ENCODE measurements at regions not wholly inside any gene's neighbourhood (a gene's known extent, or its start where the extent isn't known, plus 50 kb on each side); places are given as distances from the start of the nearest gene placed in this dataset.

- POLR2A ChIA-PET: no interaction called here
- TF ChIP-seq CTCF (IDR thresholded peaks at IDR 0.05; ENCODE audit: insufficient read depth, low read length, missing control alignments): no peak
- CTCF ChIA-PET: interaction anchor here (1.2 kb wide), 1 partner anchor 9 kb away, joined by 5 read pairs; no protein-coding TSS in a partner anchor
- DNase-seq (ENCODE audit: low read depth, low spot score): no peak
- H3K4me3 ChIP-seq (ENCODE audit: low read depth, low read length): no peak overlapping the region
These were observed 676.4 kb downstream of the PCDH18 start for GRCh38 chr4:136855886-136856285.

DNA sequence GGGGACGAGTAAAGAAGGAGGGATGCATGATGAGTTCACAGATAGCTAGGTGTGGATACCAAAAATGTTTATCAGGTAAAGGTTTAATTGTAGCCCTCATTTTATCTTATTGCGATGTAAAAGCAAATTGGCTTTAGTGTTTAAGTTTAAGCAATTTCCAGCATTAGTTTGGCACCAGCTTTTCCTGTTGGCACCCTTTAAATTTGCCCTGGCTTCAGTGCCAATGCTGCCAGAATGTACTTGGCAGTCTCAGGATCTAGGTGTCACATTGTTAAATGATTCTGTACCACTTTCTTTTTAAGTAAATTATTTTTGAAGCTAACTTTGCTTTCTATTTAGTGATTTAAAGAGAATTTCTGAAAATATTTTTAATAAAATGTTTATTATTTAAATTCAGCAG is 681.8 kb downstream of the PCDH18 start:
- CTCF ChIA-PET: interaction anchor here (0.7 kb wide), 1 partner anchor 14 kb away, joined by 3 read pairs; no protein-coding TSS in a partner anchor
- POLR2A ChIA-PET: no interaction called here
- H3K4me3 ChIP-seq (ENCODE audit: low read depth, low read length): no peak overlapping the region
- no peak for DNase-seq (ENCODE audit: low read depth, low spot score)
- no peak for TF ChIP-seq CTCF (IDR thresholded peaks at IDR 0.05; ENCODE audit: insufficient read depth, low read length, missing control alignments)

- ChIA-PET CTCF (no interaction called here), POLR2A (no interaction called here)
- no peak for TF ChIP-seq CTCF (IDR thresholded peaks at IDR 0.05; ENCODE audit: insufficient read depth, low read length, missing control alignments)
- no peak for DNase-seq (ENCODE audit: low read depth, low spot score)
- no peak overlapping the region for H3K4me3 ChIP-seq (ENCODE audit: low read depth, low read length)
These were observed 684.2 kb downstream of the PCDH18 start for GRCh38 chr4:136847881-136848621.

DNA sequence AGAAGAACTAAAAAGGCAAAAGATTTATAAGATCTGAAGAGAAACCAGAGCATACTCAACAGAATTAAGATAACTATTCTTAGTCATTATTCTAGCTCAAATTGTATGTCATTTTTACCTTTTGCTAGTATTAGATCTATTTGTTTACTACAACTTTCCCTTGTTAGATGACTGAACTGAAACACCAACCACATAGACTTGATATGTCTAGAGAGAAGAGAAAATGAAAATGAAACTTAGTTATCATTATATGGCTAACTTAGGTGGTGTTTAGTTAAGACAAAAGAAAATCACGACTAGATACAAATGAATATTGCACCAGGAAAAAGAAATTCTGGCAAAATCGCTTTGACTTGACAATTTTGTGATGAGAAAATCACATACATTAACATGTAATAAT is 690.8 kb downstream of the PCDH18 start:
- H3K4me3 ChIP-seq (ENCODE audit: low read depth, low read length): no peak overlapping the region
- no peak for TF ChIP-seq CTCF (IDR thresholded peaks at IDR 0.05; ENCODE audit: insufficient read depth, low read length, missing control alignments)
- POLR2A ChIA-PET: no interaction called here
- CTCF ChIA-PET: no interaction called here
- no peak for DNase-seq (ENCODE audit: low read depth, low spot score)

DNA sequence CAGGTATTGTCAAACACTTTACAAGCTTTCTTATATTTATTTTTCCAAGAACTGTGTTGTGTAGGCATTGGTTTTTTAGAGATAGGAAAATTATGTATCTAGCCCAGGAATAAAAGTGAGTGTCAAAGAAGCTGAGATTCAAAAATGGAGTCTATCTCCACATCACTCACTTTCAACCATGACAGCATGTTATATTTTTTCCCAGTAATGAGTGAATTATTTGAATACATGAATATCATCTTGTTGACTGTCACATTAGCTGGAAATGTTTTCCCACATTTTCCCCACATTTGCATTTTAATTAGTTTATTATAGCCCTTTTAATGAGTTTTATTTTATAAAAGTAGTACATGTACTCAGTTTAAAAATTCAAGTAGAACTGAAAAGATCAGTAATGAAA is 693.7 kb downstream of the PCDH18 start:
- no peak for DNase-seq (ENCODE audit: low read depth, low spot score)
- ChIA-PET CTCF (no interaction called here), POLR2A (no interaction called here)
- no peak for TF ChIP-seq CTCF (IDR thresholded peaks at IDR 0.05; ENCODE audit: insufficient read depth, low read length, missing control alignments)
- no peak overlapping the region for H3K4me3 ChIP-seq (ENCODE audit: low read depth, low read length)

DNA sequence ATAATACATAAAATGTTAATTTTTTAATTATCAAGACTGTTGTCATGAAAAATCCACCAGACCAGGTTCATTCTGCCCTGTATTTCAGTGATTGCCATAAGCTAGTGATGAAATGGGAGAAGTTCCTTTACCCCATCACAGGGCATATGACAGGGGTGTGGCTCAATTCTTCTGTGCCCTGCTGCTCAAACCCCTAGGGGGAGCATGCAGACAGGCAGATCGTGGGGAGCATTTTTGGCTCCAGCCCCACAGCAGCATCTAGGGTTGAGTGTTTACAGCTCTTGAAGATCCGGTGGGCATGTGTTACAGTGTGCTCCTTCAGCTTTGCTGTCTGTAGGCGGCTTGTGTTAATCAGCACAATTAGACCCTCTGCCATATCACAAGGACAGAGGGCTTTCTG is 700.7 kb downstream of the PCDH18 start:
- no peak for TF ChIP-seq CTCF (IDR thresholded peaks at IDR 0.05; ENCODE audit: insufficient read depth, low read length, missing control alignments)
- H3K4me3 ChIP-seq (ENCODE audit: low read depth, low read length): no peak overlapping the region
- ChIA-PET CTCF (no interaction called here), POLR2A (no interaction called here)
- DNase-seq (ENCODE audit: low read depth, low spot score): no peak
